Inflammatory macrophage treated with lipopolysaccharide for 1 hour (primary cell): ENCODE measurements at regions not wholly inside any gene's neighbourhood (a gene's known extent, or its start where the extent isn't known, plus 50 kb on each side); places are given as distances from the start of the nearest gene placed in this dataset.

Source experiments
- DNase-seq, 2 donors: peaks; one replicate each; pipeline ENCODE4 v3.0.0-alpha.2; 2020 to 2022

- DNase-seq = no peak
Observed at GRCh38 chr17:13741744-13742143, 140.0 kb upstream of the HS3ST3A1 start.

GRCh38 chr17:13743906-13744305 lies 142.2 kb upstream of the HS3ST3A1 start:
- no peak for DNase-seq

- DNase-seq = no peak
Observed at GRCh38 chr17:13746404-13746803, 144.7 kb upstream of the HS3ST3A1 start.

- no peak for DNase-seq
Observed at GRCh38 chr17:13749166-13749890, 147.6 kb upstream of the HS3ST3A1 start.

GRCh38 chr17:13749891-13750235 lies 148.1 kb upstream of the HS3ST3A1 start:
- DNase-seq = no peak

GRCh38 chr17:13750816-13751793 lies 149.4 kb upstream of the HS3ST3A1 start:
- DNase-seq = no peak

- no peak for DNase-seq
Observed at GRCh38 chr17:13753154-13753553, 151.4 kb upstream of the HS3ST3A1 start.

GRCh38 chr17:13753771-13754170 lies 152.0 kb upstream of the HS3ST3A1 start:
- DNase-seq = no peak

- DNase-seq = no peak
Observed at GRCh38 chr17:13755851-13756250, 154.1 kb upstream of the HS3ST3A1 start.

GRCh38 chr17:13756763-13757162 lies 155.0 kb upstream of the HS3ST3A1 start:
- DNase-seq = no peak

- no peak for DNase-seq
Observed at GRCh38 chr17:13757871-13758270, 156.1 kb upstream of the HS3ST3A1 start.

- DNase-seq = no peak
Observed at GRCh38 chr17:13759518-13760335, 158.0 kb upstream of the HS3ST3A1 start.

GRCh38 chr17:13761038-13761603 lies 159.4 kb upstream of the HS3ST3A1 start:
- DNase-seq = no peak

- no peak for DNase-seq
Observed at GRCh38 chr17:13765701-13766100, 164.0 kb upstream of the HS3ST3A1 start.

GRCh38 chr17:13770702-13771101 lies 169.0 kb upstream of the HS3ST3A1 start:
- no peak for DNase-seq

GRCh38 chr17:13775450-13775849 lies 173.7 kb upstream of the HS3ST3A1 start:
- DNase-seq = no peak

GRCh38 chr17:13776027-13776551 lies 174.4 kb upstream of the HS3ST3A1 start:
- no peak for DNase-seq

GRCh38 chr17:13777003-13777402 lies 175.3 kb upstream of the HS3ST3A1 start:
- DNase-seq = no peak

GRCh38 chr17:13784434-13785095 lies 182.8 kb upstream of the HS3ST3A1 start:
- no peak for DNase-seq

GRCh38 chr17:13785981-13786598 lies 184.4 kb upstream of the HS3ST3A1 start:
- no peak for DNase-seq

- no peak for DNase-seq
Observed at GRCh38 chr17:13787636-13788035, 185.9 kb upstream of the HS3ST3A1 start.

- DNase-seq = no peak
Observed at GRCh38 chr17:13788385-13788784, 186.7 kb upstream of the HS3ST3A1 start.
